Effector memory CD8-positive, alpha-beta T cell (primary cell): ENCODE measurements at regions not wholly inside any gene's neighbourhood (a gene's known extent, or its start where the extent isn't known, plus 50 kb on each side); places are given as distances from the start of the nearest gene placed in this dataset.

Experiments used
- ATAC-seq: fragments of 150-1000 bp; cut with Tn5 transposase; replicated peaks from 2 replicates; pipeline ENCODE4 v1.10.0; 2021; ENCODE audit warnings: mild to moderate bottlenecking, moderate library complexity
- DNase-seq, 3 experiments: peaks; one replicate each; pipeline ENCODE4 v3.0.0; 2021
- H3K27ac Mint-ChIP-seq, 2 donors: one replicate each; pipeline ENCODE4 v1.8.0; 2022; ENCODE audit warnings: mild to moderate bottlenecking in 2 of 2, mixed read lengths in 2 of 2, moderate library complexity in 2 of 2
- H3K27me3 Mint-ChIP-seq, 2 donors: one replicate each; pipeline ENCODE4 v1.8.0; 2022; ENCODE audit warnings: mixed read lengths in 2 of 2
- H3K36me3 Mint-ChIP-seq: one replicate; pipeline ENCODE4 v1.8.0; 2022; ENCODE audit warnings: mild to moderate bottlenecking, moderate library complexity, mixed read lengths; ENCODE audit not compliant: insufficient read depth
- H3K4me1 Mint-ChIP-seq, 2 donors: one replicate each; pipeline ENCODE4 v1.8.0; 2022; ENCODE audit warnings: low read depth in 2 of 2, mixed read lengths in 2 of 2
- H3K4me3 Mint-ChIP-seq, 2 donors: one replicate each; pipeline ENCODE4 v1.8.0; 2022; ENCODE audit warnings: mild to moderate bottlenecking in 2 of 2, mixed read lengths in 2 of 2, moderate library complexity in 2 of 2
- H3K9me3 Mint-ChIP-seq, 2 donors: one replicate each; pipeline ENCODE4 v1.8.0; 2022; ENCODE audit warnings: mixed read lengths in 2 of 2

DNA sequence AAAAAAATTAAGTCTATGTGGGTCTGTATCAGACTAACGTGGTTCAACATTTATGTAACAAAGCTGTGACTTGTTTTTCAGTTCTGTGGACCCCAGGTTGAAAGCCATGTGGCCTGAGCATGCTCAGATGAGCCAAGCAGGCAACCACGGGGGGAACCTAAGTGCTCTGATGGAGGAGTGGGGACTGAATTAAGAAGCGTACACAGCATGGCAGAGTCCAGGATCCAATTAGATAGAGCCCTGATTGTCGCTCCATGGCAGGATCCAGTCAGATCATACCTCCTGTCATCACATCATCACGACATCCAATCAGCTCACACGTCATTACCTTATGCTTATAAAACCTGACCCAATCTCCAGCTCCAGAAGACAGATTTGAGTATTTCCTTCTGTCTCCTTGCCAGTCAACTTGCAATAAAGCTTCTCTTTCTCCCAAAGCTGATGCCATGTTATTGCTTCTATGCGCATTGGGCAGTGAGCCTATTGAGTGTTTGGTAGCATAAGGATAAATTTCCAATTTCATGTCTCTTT, 1013.1 kb upstream of the TMEM132C start:
- no peaks in the 10 kb centered on the region for H3K4me1 Mint-ChIP-seq
- no peaks in the 10 kb centered on the region for H3K36me3 Mint-ChIP-seq
- no peak overlapping the region for H3K4me3 Mint-ChIP-seq
- no peak overlapping the region for H3K27ac Mint-ChIP-seq
- DNase-seq: no peak
- ATAC-seq: no peak
- H3K27me3 Mint-ChIP-seq: peaks cover 7 to 14% of the 10 kb centered on the region in 2 donors
- H3K9me3 Mint-ChIP-seq: no peaks in the 10 kb centered on the region

DNA sequence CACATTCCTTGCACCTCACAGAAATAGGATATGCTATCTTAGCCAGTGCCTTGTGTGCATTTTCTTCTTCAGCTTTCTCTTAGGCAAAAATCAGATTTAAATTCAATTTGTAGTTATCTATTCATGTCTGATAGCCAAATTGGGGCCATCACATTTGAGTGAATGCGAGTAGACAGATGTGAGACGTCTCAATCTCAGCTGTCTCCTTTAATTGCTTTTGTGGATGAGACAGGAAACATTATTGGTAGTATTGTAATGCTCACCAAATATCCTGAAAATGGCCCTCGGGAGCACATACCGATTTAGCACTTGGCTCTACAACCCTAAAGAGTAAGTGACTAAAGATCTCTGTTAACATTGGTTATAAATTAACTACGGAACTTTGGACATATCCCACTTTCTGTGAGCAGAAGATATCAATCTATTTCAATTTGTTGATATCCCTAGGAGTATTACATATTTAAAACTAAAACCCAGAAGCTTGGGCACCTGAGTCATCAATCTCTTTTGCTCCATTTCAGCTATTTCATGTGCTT, 1012.5 kb upstream of the TMEM132C start:
- peaks cover 7 to 13% of the 10 kb centered on the region in 2 donors for H3K27me3 Mint-ChIP-seq
- no peaks in the 10 kb centered on the region for H3K4me1 Mint-ChIP-seq
- no peaks in the 10 kb centered on the region for H3K9me3 Mint-ChIP-seq
- H3K27ac Mint-ChIP-seq: no peak overlapping the region
- no peak for DNase-seq
- no peak for ATAC-seq
- no peak overlapping the region for H3K4me3 Mint-ChIP-seq
- no peaks in the 10 kb centered on the region for H3K36me3 Mint-ChIP-seq

DNA sequence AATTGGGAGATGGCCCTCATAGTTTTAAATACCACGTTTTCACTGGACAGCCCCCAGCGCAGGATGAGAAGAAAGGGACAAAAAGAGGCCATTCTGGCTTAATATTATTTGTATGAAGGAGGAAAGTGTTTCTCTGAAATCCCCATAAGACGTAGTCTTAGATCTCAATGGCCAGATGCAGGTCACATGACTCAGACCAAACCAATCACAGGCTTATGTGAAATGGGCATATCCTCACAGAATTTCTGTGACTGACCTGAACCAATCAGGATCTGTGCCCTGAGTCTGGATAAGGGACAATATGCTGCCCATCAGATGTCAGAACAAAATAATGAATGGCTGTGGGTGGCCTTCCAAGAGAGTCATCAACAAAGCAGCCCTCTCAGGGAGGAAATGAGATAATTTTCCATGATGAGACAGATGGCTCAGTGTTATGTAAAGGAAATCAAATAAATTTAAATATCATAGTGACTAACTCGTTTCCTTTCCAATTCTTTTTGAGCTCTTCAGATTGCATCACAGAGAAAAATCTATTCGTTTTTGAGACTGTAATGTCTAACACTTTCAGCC, 1009.5 kb upstream of the TMEM132C start:
- ATAC-seq (no peak), DNase-seq (no peak)
- Mint-ChIP-seq H3K4me3 (no peak overlapping the region), H3K27me3 (peaks cover 0 to 8% of the 10 kb centered on the region in 2 donors), H3K4me1 (no peaks in the 10 kb centered on the region), H3K36me3 (no peaks in the 10 kb centered on the region), H3K27ac (no peak overlapping the region), H3K9me3 (no peaks in the 10 kb centered on the region)

- no peak for ATAC-seq
- Mint-ChIP-seq H3K4me3 (no peak overlapping the region), H3K27ac (no peak overlapping the region), H3K9me3 (no peaks in the 10 kb centered on the region), H3K36me3 (no peaks in the 10 kb centered on the region), H3K27me3 (peaks cover 13 to 15% of the 10 kb centered on the region in 2 donors), H3K4me1 (no peaks in the 10 kb centered on the region)
- no peak for DNase-seq
Observed at GRCh38 chr12:127260531-127260930, 1006.4 kb upstream of the TMEM132C start.

DNA sequence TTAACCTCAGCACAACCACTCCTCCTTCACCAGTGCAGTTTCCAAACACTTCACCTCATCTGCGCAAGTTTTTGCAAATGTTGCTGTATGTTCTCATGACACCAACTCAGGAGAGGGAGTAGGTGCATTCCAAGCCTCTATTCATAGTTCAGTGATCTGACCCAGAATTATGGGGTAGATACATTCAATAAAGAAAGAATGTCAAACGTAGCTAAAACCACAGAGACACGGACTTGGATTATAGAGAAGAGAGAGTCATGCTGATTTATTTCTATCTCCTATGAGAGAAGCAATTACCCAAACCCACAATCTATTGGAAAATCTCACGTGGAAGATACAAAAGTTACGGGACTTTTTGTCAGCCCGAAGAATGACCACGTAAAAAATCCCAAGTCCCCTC, 1006.0 kb upstream of the TMEM132C start:
- ATAC-seq (no peak), DNase-seq (no peak)
- Mint-ChIP-seq H3K27me3 (peaks cover 13 to 15% of the 10 kb centered on the region in 2 donors), H3K9me3 (no peaks in the 10 kb centered on the region), H3K4me1 (no peaks in the 10 kb centered on the region), H3K4me3 (no peak overlapping the region), H3K27ac (no peak overlapping the region), H3K36me3 (no peaks in the 10 kb centered on the region)

DNA sequence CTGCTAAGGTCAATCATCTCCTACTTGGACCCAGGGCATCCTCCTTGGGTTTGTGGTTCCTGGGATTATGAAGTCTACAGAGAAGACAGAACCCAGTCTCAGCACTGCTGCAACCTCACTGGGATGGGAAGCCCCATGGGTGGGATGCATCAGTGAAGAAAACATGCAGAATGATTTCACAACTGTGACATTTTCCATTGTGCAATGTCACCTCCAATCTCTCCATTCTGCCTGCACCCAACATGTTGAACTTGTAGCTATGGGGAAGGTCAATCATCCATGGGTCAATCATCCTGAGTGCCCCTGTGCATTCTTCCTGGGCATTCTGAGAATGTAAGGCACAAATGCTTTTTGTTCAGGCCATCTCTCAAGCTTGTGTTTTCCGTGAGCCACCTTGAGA, 1004.4 kb upstream of the TMEM132C start:
- DNase-seq (no peak), ATAC-seq (no peak)
- Mint-ChIP-seq H3K36me3 (no peaks in the 10 kb centered on the region), H3K4me3 (no peak overlapping the region), H3K27ac (no peak overlapping the region), H3K4me1 (no peaks in the 10 kb centered on the region), H3K27me3 (peaks cover 28 to 29% of the 10 kb centered on the region in 2 donors), H3K9me3 (no peaks in the 10 kb centered on the region)

- Mint-ChIP-seq H3K4me3 (no peak overlapping the region), H3K27me3 (peaks cover 29 to 30% of the 10 kb centered on the region in 2 donors), H3K27ac (no peak overlapping the region), H3K36me3 (no peaks in the 10 kb centered on the region), H3K4me1 (no peaks in the 10 kb centered on the region), H3K9me3 (no peaks in the 10 kb centered on the region)
- ATAC-seq (no peak), DNase-seq (no peak)
Observed at GRCh38 chr12:127263621-127264020, 1003.3 kb upstream of the TMEM132C start.

DNA sequence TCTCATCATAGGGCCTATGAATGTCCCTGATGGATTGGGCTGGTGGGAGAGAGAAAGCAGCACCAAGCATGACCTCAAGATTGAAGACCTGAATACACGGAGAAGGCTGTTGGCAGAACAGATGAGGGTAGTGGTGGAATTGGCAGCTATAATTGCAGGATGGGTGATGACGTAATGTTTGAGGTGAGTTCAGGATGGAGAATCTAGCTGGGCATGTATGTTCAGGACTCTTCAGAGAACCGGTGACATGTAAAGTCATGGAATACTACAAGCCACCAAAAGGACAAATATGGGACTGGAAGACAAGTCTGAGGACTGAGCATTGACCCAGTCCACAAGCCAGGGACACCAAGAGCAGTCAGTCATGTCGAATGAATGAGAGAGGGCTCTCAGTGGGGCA, 999.8 kb upstream of the TMEM132C start:
- H3K27ac Mint-ChIP-seq: no peak overlapping the region
- no peaks in the 10 kb centered on the region for H3K4me1 Mint-ChIP-seq
- H3K4me3 Mint-ChIP-seq: no peak overlapping the region

DNA sequence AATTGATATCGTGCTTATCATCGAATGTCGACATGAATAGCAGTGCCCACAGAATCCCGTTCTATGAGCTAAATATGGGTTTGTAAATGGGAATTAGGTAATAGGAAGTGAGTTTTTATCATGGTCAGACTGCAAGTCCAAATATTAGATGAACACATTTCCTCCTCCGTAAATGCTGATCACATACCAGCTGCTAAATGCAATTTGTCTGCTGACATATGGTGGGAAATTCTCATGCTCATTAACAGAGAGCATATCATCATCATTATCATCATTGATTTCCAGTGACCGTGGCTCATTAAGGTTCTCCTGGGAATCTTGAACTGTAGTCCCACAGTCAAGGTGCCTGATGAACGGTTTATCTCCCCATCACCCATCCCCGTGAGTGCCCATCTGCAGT, 998.8 kb upstream of the TMEM132C start:
- Mint-ChIP-seq H3K36me3 (no peaks in the 10 kb centered on the region), H3K9me3 (no peaks in the 10 kb centered on the region), H3K4me1 (no peaks in the 10 kb centered on the region), H3K27me3 (peaks cover 38 to 39% of the 10 kb centered on the region in 2 donors), H3K27ac (no peak overlapping the region), H3K4me3 (no peak overlapping the region)
- ATAC-seq: no peak
- DNase-seq: no peak

More for the DNA sequence above, 999.8 kb upstream of the TMEM132C start:
- no peaks in the 10 kb centered on the region for H3K36me3 Mint-ChIP-seq
- no peaks in the 10 kb centered on the region for H3K9me3 Mint-ChIP-seq
- peaks cover 29 to 38% of the 10 kb centered on the region in 2 donors for H3K27me3 Mint-ChIP-seq
- ATAC-seq (no peak), DNase-seq (no peak)

GRCh38 chr12:127268706-127269425, 998.1 kb upstream of the TMEM132C start:
- no peaks in the 10 kb centered on the region for H3K9me3 Mint-ChIP-seq
- ATAC-seq (no peak), DNase-seq (no peak)
- H3K27ac Mint-ChIP-seq: no peak overlapping the region
- no peaks in the 10 kb centered on the region for H3K36me3 Mint-ChIP-seq
- H3K27me3 Mint-ChIP-seq: peaks cover 35 to 42% of the 10 kb centered on the region in 2 donors
- H3K4me3 Mint-ChIP-seq: no peak overlapping the region
- no peaks in the 10 kb centered on the region for H3K4me1 Mint-ChIP-seq

DNA sequence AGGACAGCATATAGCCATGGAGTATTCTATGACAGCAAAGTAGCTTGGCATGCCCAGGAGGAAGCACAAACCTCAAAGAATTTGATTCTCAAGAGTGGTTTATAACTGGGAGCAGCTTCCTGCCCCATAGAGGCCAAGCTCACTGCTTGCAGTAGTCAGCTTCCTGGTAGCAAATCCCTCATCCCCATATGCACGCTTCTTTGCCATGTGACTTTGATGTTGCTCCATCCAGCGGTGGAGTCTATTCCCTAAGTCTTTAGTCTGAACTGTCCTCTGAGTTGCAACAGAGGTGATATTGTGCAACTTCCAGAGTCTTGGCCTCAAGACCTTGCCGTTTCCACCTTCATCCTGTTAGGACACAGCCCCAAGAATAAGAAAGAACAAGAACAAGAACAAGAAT, 996.8 kb upstream of the TMEM132C start:
- H3K9me3 Mint-ChIP-seq: no peaks in the 10 kb centered on the region
- H3K4me1 Mint-ChIP-seq: no peaks in the 10 kb centered on the region
- no peak for DNase-seq
- H3K4me3 Mint-ChIP-seq: no peak overlapping the region
- peaks cover 29 to 38% of the 10 kb centered on the region in 2 donors for H3K27me3 Mint-ChIP-seq
- no peaks in the 10 kb centered on the region for H3K36me3 Mint-ChIP-seq
- ATAC-seq: no peak
- no peak overlapping the region for H3K27ac Mint-ChIP-seq

GRCh38 chr12:127271776-127272175, 995.2 kb upstream of the TMEM132C start:
- H3K36me3 Mint-ChIP-seq: no peaks in the 10 kb centered on the region

DNA sequence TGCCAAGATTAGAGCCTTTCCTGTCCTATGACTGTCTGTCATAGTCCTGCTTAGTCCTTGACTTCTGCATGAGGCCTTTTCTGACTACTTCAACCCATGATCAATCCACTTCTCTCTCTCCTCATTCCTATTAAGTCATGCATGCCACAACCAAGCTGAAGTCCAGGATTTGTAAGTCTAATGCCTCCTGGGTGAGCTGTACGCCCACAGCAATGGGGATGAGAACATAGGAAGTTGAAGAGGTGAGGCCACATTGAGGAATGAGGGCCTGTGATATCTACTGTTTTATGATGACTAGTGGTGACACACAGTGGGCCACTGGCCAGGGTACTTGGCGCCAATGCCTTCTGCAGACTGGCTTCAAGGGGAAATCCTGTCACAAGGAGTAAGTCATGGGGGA, 994.1 kb upstream of the TMEM132C start:
- DNase-seq: no peak
- H3K9me3 Mint-ChIP-seq: no peaks in the 10 kb centered on the region
- H3K36me3 Mint-ChIP-seq: no peaks in the 10 kb centered on the region
- no peak overlapping the region for H3K27ac Mint-ChIP-seq
- H3K27me3 Mint-ChIP-seq: peaks cover 14 to 25% of the 10 kb centered on the region in 2 donors
- H3K4me3 Mint-ChIP-seq: no peak overlapping the region
- ATAC-seq: no peak
- peaks cover 0 to 3% of the 10 kb centered on the region in 2 donors for H3K4me1 Mint-ChIP-seq

More at GRCh38 chr12:127271776-127272175, 995.2 kb upstream of the TMEM132C start:
- ATAC-seq (no peak), DNase-seq (no peak)
- Mint-ChIP-seq H3K27me3 (peaks cover 24 to 31% of the 10 kb centered on the region in 2 donors), H3K4me3 (no peak overlapping the region), H3K9me3 (no peaks in the 10 kb centered on the region), H3K4me1 (no peaks in the 10 kb centered on the region), H3K27ac (no peak overlapping the region)

- DNase-seq: no peak
- no peak overlapping the region for H3K4me3 Mint-ChIP-seq
Observed at GRCh38 chr12:127273626-127274025, 993.3 kb upstream of the TMEM132C start.

More at GRCh38 chr12:127273626-127274025, 993.3 kb upstream of the TMEM132C start:
- Mint-ChIP-seq H3K4me1 (peaks cover 0 to 6% of the 10 kb centered on the region in 2 donors), H3K27ac (no peak overlapping the region), H3K27me3 (peaks cover 14 to 32% of the 10 kb centered on the region in 2 donors), H3K9me3 (no peaks in the 10 kb centered on the region), H3K36me3 (no peaks in the 10 kb centered on the region)
- ATAC-seq: no peak
